Tibial nerve (tissue), 4 donors: ENCODE measurements at regions not wholly inside any gene's neighbourhood (a gene's known extent, or its start where the extent isn't known, plus 50 kb on each side); places are given as distances from the start of the nearest gene placed in this dataset.

ENCODE experiments used
- DNase-seq, 2 donors: peaks; one replicate each; pipeline ENCODE4 v3.0.0-alpha.2; 2019; ENCODE audit warnings: low spot score in 2 of 2
- H3K27ac ChIP-seq, 4 donors: fragments of 200-600 bp; sonication (generic) in 3 of 4; one replicate each; pipeline ENCODE4 v1.5.1; 2017 to 2019; ENCODE audit warnings: mild to moderate bottlenecking in 1 of 4
- H3K27me3 ChIP-seq, 2 donors: fragments of 200-600 bp; sonication (generic) in 1 of 2; one replicate each; pipeline versions ENCODE4 v1.5.1 to v1.6.0; 2017 to 2019
- H3K36me3 ChIP-seq, 3 donors: fragments of 200-600 bp; sonication (generic); one replicate each; pipeline ENCODE4 v1.5.1; 2018 to 2019
- H3K4me1 ChIP-seq, 4 donors: fragments of 200-600 bp; sonication (generic) in 3 of 4; one replicate each; pipeline ENCODE4 v1.5.1; 2017 to 2019
- H3K4me3 ChIP-seq, 4 donors: fragments of 200-600 bp; sonication (generic) in 3 of 4; one replicate each; pipeline ENCODE4 v1.5.1; 2017 to 2019; ENCODE audit warnings: mild to moderate bottlenecking in 1 of 4, moderate library complexity in 1 of 4
- H3K9me3 ChIP-seq, 4 donors: fragments of 200-600 bp; sonication (generic) in 3 of 4; one replicate each; pipeline ENCODE4 v1.5.1; 2017 to 2019
- EP300 ChIP-seq, 2 donors: sonication (generic); formaldehyde crosslinking; IDR thresholded peaks; one replicate each; pipeline ENCODE4 v1.6.1; 2017; ENCODE audit warnings: antibody characterized with exemption in 2 of 2, mild to moderate bottlenecking in 1 of 2
- POLR2A ChIP-seq, 2 donors: fragments of 450-650 bp; IDR thresholded peaks; one replicate each; pipeline ENCODE4 v1.6.1; 2017; ENCODE audit warnings: antibody characterized with exemption in 2 of 2, mild to moderate bottlenecking in 2 of 2, moderate library complexity in 2 of 2
- WGBS, 2 donors: methylation state at CpG; one replicate each; pipeline ENCODE4 v1.1.5; 2018; 5-methylcytosine and 5-hydroxymethylcytosine counted together
- TF ChIP-seq, protein P1 (sequence below), 5 experiments: fragments of 200-600 bp in 3 of 5; fragments of 450-650 bp in 2 of 5; sonication (generic) in 3 of 5; IDR thresholded peaks; one replicate each; pipeline ENCODE4 v1.5.1; 2016 to 2019; ENCODE audit warnings: antibody characterized with exemption in 5 of 5, mild to moderate bottlenecking in 3 of 5, moderate library complexity in 2 of 5

DNA sequence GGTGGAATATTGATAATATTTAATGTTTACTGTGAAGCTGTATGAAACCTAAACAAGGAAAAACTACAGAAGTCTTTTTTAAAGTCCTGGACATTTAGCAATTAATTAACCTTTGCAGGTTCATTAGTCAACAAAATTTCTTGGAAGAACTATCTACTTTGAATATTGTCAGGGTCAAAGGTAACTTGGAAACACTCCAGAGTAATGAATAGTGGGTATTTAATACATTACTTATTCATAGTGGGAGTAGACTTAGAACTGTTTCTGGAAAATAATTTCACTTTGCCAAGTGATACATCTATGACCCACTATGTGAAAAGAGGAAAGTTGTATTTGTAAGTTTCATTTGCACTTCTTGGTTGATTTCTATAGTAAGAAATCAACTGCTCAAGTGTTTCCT lies 319.1 kb downstream of the TFAP2B start:
- no peak for DNase-seq
- no peak overlapping the region for H3K27ac ChIP-seq
- H3K4me1 ChIP-seq = no peaks in the 10 kb centered on the region
- no peaks in the 10 kb centered on the region for H3K27me3 ChIP-seq
- H3K4me3 ChIP-seq = no peak overlapping the region
- TF ChIP-seq EP300 (IDR thresholded peaks at IDR 0.05) (no peak), POLR2A (IDR thresholded peaks at IDR 0.05) (no peak)
- TF ChIP-seq, protein P1, sequence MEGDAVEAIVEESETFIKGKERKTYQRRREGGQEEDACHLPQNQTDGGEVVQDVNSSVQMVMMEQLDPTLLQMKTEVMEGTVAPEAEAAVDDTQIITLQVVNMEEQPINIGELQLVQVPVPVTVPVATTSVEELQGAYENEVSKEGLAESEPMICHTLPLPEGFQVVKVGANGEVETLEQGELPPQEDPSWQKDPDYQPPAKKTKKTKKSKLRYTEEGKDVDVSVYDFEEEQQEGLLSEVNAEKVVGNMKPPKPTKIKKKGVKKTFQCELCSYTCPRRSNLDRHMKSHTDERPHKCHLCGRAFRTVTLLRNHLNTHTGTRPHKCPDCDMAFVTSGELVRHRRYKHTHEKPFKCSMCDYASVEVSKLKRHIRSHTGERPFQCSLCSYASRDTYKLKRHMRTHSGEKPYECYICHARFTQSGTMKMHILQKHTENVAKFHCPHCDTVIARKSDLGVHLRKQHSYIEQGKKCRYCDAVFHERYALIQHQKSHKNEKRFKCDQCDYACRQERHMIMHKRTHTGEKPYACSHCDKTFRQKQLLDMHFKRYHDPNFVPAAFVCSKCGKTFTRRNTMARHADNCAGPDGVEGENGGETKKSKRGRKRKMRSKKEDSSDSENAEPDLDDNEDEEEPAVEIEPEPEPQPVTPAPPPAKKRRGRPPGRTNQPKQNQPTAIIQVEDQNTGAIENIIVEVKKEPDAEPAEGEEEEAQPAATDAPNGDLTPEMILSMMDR (IDR thresholded peaks at IDR 0.05) = no peak
- peaks cover 0 to 10% (median 0%) of the 10 kb centered on the region in 4 donors for H3K9me3 ChIP-seq
- no peaks in the 10 kb centered on the region for H3K36me3 ChIP-seq

DNA sequence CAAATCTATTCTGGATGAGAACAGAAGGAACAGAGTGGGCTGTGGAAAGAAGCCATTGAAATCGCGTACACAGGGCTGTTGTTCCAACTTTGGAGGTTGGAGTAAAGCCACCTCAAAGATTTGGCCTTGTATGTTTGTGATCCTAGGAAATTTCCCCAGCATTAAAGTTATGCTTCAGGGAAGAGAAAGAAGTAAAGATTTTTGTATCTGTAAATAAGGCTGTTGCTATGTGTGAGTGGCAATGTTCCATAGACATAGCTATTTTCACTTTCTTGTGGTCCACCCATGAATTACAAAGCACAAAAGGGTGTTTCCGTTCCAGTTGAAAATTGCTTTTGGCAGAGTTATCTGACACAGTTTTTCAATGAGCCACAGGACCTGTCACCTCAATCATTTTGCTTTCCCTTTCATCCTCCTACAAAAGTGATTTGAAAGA lies 321.3 kb downstream of the TFAP2B start:
- no peak overlapping the region for H3K27ac ChIP-seq
- no peaks in the 10 kb centered on the region for H3K4me1 ChIP-seq
- TF ChIP-seq, protein P1 (IDR thresholded peaks at IDR 0.05) = no peak
- TF ChIP-seq POLR2A (IDR thresholded peaks at IDR 0.05) (no peak), EP300 (IDR thresholded peaks at IDR 0.05) (no peak)
- 53 to 71% methylated on average over 3 of the region's 3 CpGs for WGBS, 2 donors
- no peaks in the 10 kb centered on the region for H3K27me3 ChIP-seq
- H3K9me3 ChIP-seq = peaks cover 0 to 15% (median 0%) of the 10 kb centered on the region in 4 donors
- no peak overlapping the region for H3K4me3 ChIP-seq
- H3K36me3 ChIP-seq = no peaks in the 10 kb centered on the region
- DNase-seq = no peak

DNA sequence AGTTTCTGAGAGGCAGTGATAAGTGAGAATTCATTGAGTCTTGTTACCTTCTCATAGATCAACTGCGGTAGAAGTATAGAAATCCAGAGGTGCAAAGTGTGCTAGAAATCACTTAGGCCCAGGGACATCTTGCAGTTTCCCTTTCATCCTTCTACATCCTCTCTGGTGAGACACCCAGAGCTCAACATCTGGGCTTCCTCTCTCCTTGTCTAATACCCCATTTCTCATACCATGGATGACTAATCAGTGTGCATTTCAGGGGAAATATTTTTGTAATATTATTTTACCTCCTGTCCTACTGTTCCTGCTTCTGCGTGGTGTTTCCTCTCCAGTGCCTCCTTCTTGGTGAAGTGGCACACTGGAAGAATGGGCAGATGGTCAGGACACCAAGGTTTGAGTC lies 322.4 kb downstream of the TFAP2B start:
- Histone ChIP-seq H3K9me3 (peaks cover 0 to 8% (median 0%) of the 10 kb centered on the region in 4 donors), H3K4me1 (no peaks in the 10 kb centered on the region), H3K36me3 (no peaks in the 10 kb centered on the region), H3K4me3 (no peak overlapping the region), H3K27ac (no peak overlapping the region), H3K27me3 (no peaks in the 10 kb centered on the region)
- no peak for TF ChIP-seq EP300 (IDR thresholded peaks at IDR 0.05)
- TF ChIP-seq, protein P1 (IDR thresholded peaks at IDR 0.05) = no peak
- TF ChIP-seq POLR2A (IDR thresholded peaks at IDR 0.05) = no peak
- DNase-seq = no peak
- 85 to 88% methylated on average over 2 of the region's 2 CpGs for WGBS, 2 donors

DNA sequence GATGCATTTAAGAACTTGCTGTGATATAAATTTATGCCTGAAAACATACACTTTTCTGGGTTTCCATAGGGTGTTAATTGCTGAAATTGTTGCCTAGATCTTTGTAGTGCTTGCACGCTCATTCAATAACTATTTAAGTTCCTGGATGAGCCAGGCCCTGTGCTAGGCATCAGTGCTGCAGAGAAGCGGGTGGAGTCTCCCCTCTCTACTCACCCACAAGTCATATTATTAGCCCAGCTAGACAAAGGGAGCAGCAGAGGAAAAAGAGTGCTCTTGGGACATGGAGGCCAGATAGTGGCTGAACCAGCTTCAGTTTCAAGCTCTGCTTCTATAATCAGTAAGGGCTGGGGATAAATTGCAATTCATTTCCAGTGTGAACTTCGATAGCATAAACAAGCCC lies 329.1 kb downstream of the TFAP2B start:
- H3K9me3 ChIP-seq = peaks cover 0 to 5% (median 0%) of the 10 kb centered on the region in 4 donors
- H3K4me3 ChIP-seq = no peak overlapping the region
- no peaks in the 10 kb centered on the region for H3K36me3 ChIP-seq
- H3K27me3 ChIP-seq = no peaks in the 10 kb centered on the region
- DNase-seq = no peak
- 80 to 90% methylated on average over 3 of the region's 3 CpGs for WGBS, 2 donors
- TF ChIP-seq EP300 (IDR thresholded peaks at IDR 0.05) (no peak), POLR2A (IDR thresholded peaks at IDR 0.05) (no peak)
- TF ChIP-seq, protein P1 (IDR thresholded peaks at IDR 0.05) = no peak
- no peak overlapping the region for H3K27ac ChIP-seq
- H3K4me1 ChIP-seq = no peaks in the 10 kb centered on the region

DNA sequence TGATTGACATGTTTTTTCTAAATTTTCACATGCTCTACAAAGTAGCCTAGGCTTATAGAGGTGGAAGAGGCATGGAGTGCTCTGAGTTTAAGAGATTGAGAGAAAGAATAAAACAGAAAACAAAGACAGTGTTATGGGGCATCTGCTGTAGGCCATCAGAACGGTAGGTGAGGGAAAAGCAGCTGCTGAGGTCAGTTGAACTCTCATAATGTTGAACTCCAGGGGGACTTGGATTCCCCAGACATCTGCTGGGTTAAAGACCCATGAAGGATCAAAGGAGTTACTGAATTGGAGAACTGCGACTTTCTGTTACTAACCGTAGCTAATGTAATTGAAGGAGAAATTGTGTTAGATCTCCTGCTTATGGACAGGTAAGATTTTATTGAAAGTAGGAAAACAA lies 333.9 kb downstream of the TFAP2B start:
- H3K4me3 ChIP-seq = no peak overlapping the region
- H3K27me3 ChIP-seq = no peaks in the 10 kb centered on the region
- DNase-seq = no peak
- no peaks in the 10 kb centered on the region for H3K36me3 ChIP-seq
- H3K4me1 ChIP-seq = no peaks in the 10 kb centered on the region
- 39 to 45% methylated on average over 3 of the region's 3 CpGs for WGBS, 2 donors
- H3K27ac ChIP-seq = no peak overlapping the region
- H3K9me3 ChIP-seq = no peaks in the 10 kb centered on the region
- TF ChIP-seq EP300 (IDR thresholded peaks at IDR 0.05) (no peak), POLR2A (IDR thresholded peaks at IDR 0.05) (no peak)
- TF ChIP-seq, protein P1 (IDR thresholded peaks at IDR 0.05) = no peak
